SJCRH30 (cell line): ENCODE measurements at regions not wholly inside any gene's neighbourhood (a gene's known extent, or its start where the extent isn't known, plus 50 kb on each side); places are given as distances from the start of the nearest gene placed in this dataset.

Source experiments
- DNase-seq, 2 experiments: peaks; one replicate each; pipeline ENCODE4 v3.0.0-alpha.2; 2015 to 2020
- H3K27ac ChIP-seq: fragments of 250-450 bp; sonication (Bioruptor Pico); 2 replicates; pipeline ENCODE4 v1.5.1; 2020; ENCODE audit warnings: mild to moderate bottlenecking, moderate library complexity
- H3K27me3 ChIP-seq: fragments of 250-450 bp; sonication (Bioruptor Pico); 2 replicates; pipeline ENCODE4 v1.5.1; 2020; ENCODE audit warnings: mild to moderate bottlenecking, moderate library complexity
- H3K36me3 ChIP-seq: fragments of 250-450 bp; sonication (Bioruptor Pico); 2 replicates; pipeline ENCODE4 v1.5.1; 2020; ENCODE audit warnings: mild to moderate bottlenecking, moderate library complexity
- H3K4me1 ChIP-seq: fragments of 250-450 bp; sonication (Bioruptor Pico); 2 replicates; pipeline ENCODE4 v1.5.1; 2020; ENCODE audit warnings: mild to moderate bottlenecking, moderate library complexity
- H3K4me3 ChIP-seq: fragments of 250-450 bp; sonication (Bioruptor Pico); 2 replicates; pipeline ENCODE4 v1.5.1; 2020; ENCODE audit warnings: mild to moderate bottlenecking, moderate library complexity
- H3K9me3 ChIP-seq: fragments of 250-450 bp; sonication (Bioruptor Pico); replicated peaks from 2 replicates; pipeline ENCODE4 v1.5.1; 2020; ENCODE audit warnings: mild to moderate bottlenecking, moderate library complexity

- no peak overlapping the region for H3K27ac ChIP-seq
- no peaks in the 10 kb centered on the region for H3K9me3 ChIP-seq
- DNase-seq = peak; percentile 56 to 69
- H3K27me3 ChIP-seq = no peaks in the 10 kb centered on the region
- no peaks in the 10 kb centered on the region for H3K36me3 ChIP-seq
- H3K4me3 ChIP-seq = no peak overlapping the region
- H3K4me1 ChIP-seq = no peaks in the 10 kb centered on the region
Measured at GRCh38 chr10:128211953-128212727, 85.9 kb upstream of the MKI67 start.

- no peaks in the 10 kb centered on the region for H3K9me3 ChIP-seq
- H3K27me3 ChIP-seq = no peaks in the 10 kb centered on the region
- no peaks in the 10 kb centered on the region for H3K4me1 ChIP-seq
- H3K4me3 ChIP-seq = no peak overlapping the region
- H3K36me3 ChIP-seq = no peaks in the 10 kb centered on the region
- H3K27ac ChIP-seq = no peak overlapping the region
- no peak for DNase-seq
Measured at GRCh38 chr10:128213156-128213555, 86.9 kb upstream of the MKI67 start.

- H3K36me3 ChIP-seq = no peaks in the 10 kb centered on the region
- H3K9me3 ChIP-seq = no peaks in the 10 kb centered on the region
- H3K4me1 ChIP-seq = no peaks in the 10 kb centered on the region
- H3K4me3 ChIP-seq = no peak overlapping the region
- no peak overlapping the region for H3K27ac ChIP-seq
- no peaks in the 10 kb centered on the region for H3K27me3 ChIP-seq
- DNase-seq = no peak
Measured at GRCh38 chr10:128215733-128216132, 89.5 kb upstream of the MKI67 start.

- no peaks in the 10 kb centered on the region for H3K4me1 ChIP-seq
- H3K36me3 ChIP-seq = no peaks in the 10 kb centered on the region
- no peaks in the 10 kb centered on the region for H3K27me3 ChIP-seq
- H3K9me3 ChIP-seq = no peaks in the 10 kb centered on the region
- H3K27ac ChIP-seq = no peak overlapping the region
- H3K4me3 ChIP-seq = no peak overlapping the region
- no peak for DNase-seq
Measured at GRCh38 chr10:128217136-128217535, 90.9 kb upstream of the MKI67 start.

- no peak for DNase-seq
- Histone ChIP-seq H3K4me3 (no peak overlapping the region), H3K36me3 (no peaks in the 10 kb centered on the region), H3K27me3 (no peaks in the 10 kb centered on the region), H3K27ac (no peak overlapping the region), H3K9me3 (no peaks in the 10 kb centered on the region), H3K4me1 (no peaks in the 10 kb centered on the region)
Measured at GRCh38 chr10:128218161-128218560, 91.9 kb upstream of the MKI67 start.

GRCh38 chr10:128219295-128219694, 93.1 kb upstream of the MKI67 start:
- no peaks in the 10 kb centered on the region for H3K36me3 ChIP-seq
- H3K4me1 ChIP-seq = no peaks in the 10 kb centered on the region
- no peak overlapping the region for H3K4me3 ChIP-seq
- no peaks in the 10 kb centered on the region for H3K27me3 ChIP-seq
- no peaks in the 10 kb centered on the region for H3K9me3 ChIP-seq
- DNase-seq = no peak
- no peak overlapping the region for H3K27ac ChIP-seq

GRCh38 chr10:128220021-128220420, 93.8 kb upstream of the MKI67 start:
- H3K27ac ChIP-seq = no peak overlapping the region
- H3K36me3 ChIP-seq = no peaks in the 10 kb centered on the region
- H3K9me3 ChIP-seq = no peaks in the 10 kb centered on the region
- no peaks in the 10 kb centered on the region for H3K27me3 ChIP-seq
- no peaks in the 10 kb centered on the region for H3K4me1 ChIP-seq
- no peak for DNase-seq
- no peak overlapping the region for H3K4me3 ChIP-seq

GRCh38 chr10:128221117-128221516, 94.9 kb upstream of the MKI67 start:
- Histone ChIP-seq H3K27me3 (no peaks in the 10 kb centered on the region), H3K9me3 (no peaks in the 10 kb centered on the region), H3K4me3 (no peak overlapping the region), H3K27ac (no peak overlapping the region), H3K36me3 (no peaks in the 10 kb centered on the region), H3K4me1 (no peaks in the 10 kb centered on the region)
- no peak for DNase-seq

- no peak for DNase-seq
- H3K36me3 ChIP-seq = no peaks in the 10 kb centered on the region
- H3K27ac ChIP-seq = no peak overlapping the region
- H3K9me3 ChIP-seq = no peaks in the 10 kb centered on the region
- H3K4me1 ChIP-seq = no peaks in the 10 kb centered on the region
- no peaks in the 10 kb centered on the region for H3K27me3 ChIP-seq
- H3K4me3 ChIP-seq = no peak overlapping the region
Measured at GRCh38 chr10:128221807-128222206, 95.6 kb upstream of the MKI67 start.

- no peaks in the 10 kb centered on the region for H3K36me3 ChIP-seq
- no peaks in the 10 kb centered on the region for H3K9me3 ChIP-seq
- no peak for DNase-seq
- H3K27me3 ChIP-seq = no peaks in the 10 kb centered on the region
- H3K27ac ChIP-seq = no peak overlapping the region
- H3K4me1 ChIP-seq = no peaks in the 10 kb centered on the region
- H3K4me3 ChIP-seq = no peak overlapping the region
Measured at GRCh38 chr10:128222332-128222849, 96.2 kb upstream of the MKI67 start.

GRCh38 chr10:128230401-128230800, 104.2 kb upstream of the MKI67 start:
- DNase-seq = no peak
- Histone ChIP-seq H3K27ac (no peak overlapping the region), H3K27me3 (no peaks in the 10 kb centered on the region), H3K4me3 (no peak overlapping the region), H3K36me3 (no peaks in the 10 kb centered on the region), H3K9me3 (no peaks in the 10 kb centered on the region), H3K4me1 (no peaks in the 10 kb centered on the region)

GRCh38 chr10:128233422-128233821, 107.2 kb upstream of the MKI67 start:
- no peak for DNase-seq
- no peaks in the 10 kb centered on the region for H3K4me1 ChIP-seq
- no peak overlapping the region for H3K27ac ChIP-seq
- no peaks in the 10 kb centered on the region for H3K27me3 ChIP-seq
- no peak overlapping the region for H3K4me3 ChIP-seq
- no peaks in the 10 kb centered on the region for H3K36me3 ChIP-seq
- H3K9me3 ChIP-seq = no peaks in the 10 kb centered on the region

GRCh38 chr10:128237710-128238109, 111.5 kb upstream of the MKI67 start:
- Histone ChIP-seq H3K9me3 (no peaks in the 10 kb centered on the region), H3K4me3 (no peak overlapping the region), H3K36me3 (no peaks in the 10 kb centered on the region), H3K27me3 (no peaks in the 10 kb centered on the region), H3K27ac (no peak overlapping the region), H3K4me1 (no peaks in the 10 kb centered on the region)
- no peak for DNase-seq

- no peak overlapping the region for H3K27ac ChIP-seq
- no peak for DNase-seq
- no peaks in the 10 kb centered on the region for H3K9me3 ChIP-seq
- no peak overlapping the region for H3K4me3 ChIP-seq
- no peaks in the 10 kb centered on the region for H3K27me3 ChIP-seq
- no peaks in the 10 kb centered on the region for H3K4me1 ChIP-seq
- no peaks in the 10 kb centered on the region for H3K36me3 ChIP-seq
Measured at GRCh38 chr10:128241023-128241422, 114.8 kb upstream of the MKI67 start.

- Histone ChIP-seq H3K4me1 (no peaks in the 10 kb centered on the region), H3K27ac (no peak overlapping the region), H3K9me3 (no peaks in the 10 kb centered on the region), H3K4me3 (no peak overlapping the region), H3K27me3 (no peaks in the 10 kb centered on the region), H3K36me3 (no peaks in the 10 kb centered on the region)
- peak in 1 of 2 experiments; percentile 6 for DNase-seq
Measured at GRCh38 chr10:128242641-128243040, 116.4 kb upstream of the MKI67 start.

GRCh38 chr10:128245026-128245425, 118.8 kb upstream of the MKI67 start:
- Histone ChIP-seq H3K4me3 (no peak overlapping the region), H3K9me3 (no peaks in the 10 kb centered on the region), H3K27ac (no peak overlapping the region), H3K36me3 (no peaks in the 10 kb centered on the region), H3K4me1 (no peaks in the 10 kb centered on the region), H3K27me3 (no peaks in the 10 kb centered on the region)
- no peak for DNase-seq
